B cell (primary cell): ENCODE measurements at regions not wholly inside any gene's neighbourhood (a gene's known extent, or its start where the extent isn't known, plus 50 kb on each side); places are given as distances from the start of the nearest gene placed in this dataset.
"Not testable (repeated sequence)": the region's sequence is repeated elsewhere in the genome, so short reads cannot be mapped to it uniquely, and the experiment has no call there.

ENCODE experiments used
- ATAC-seq: fragments of 200-7000 bp; cut with Tn5 transposase; one replicate; pipeline ENCODE4 v1.10.0; 2021; ENCODE audit warnings: low read depth, mild to moderate bottlenecking, moderate number of reproducible peaks, moderate library complexity
- CTCF ChIA-PET: fragments of 350-600 bp; sonication (Branson Sonifier 250); formaldehyde crosslinking; loops from one replicate; lab custom pipeline; 2021; ENCODE audit warnings: antibody characterized with exemption, inconsistent platforms; lab: Charles Lee
- POLR2A ChIA-PET: fragments of 350-600 bp; sonication (Branson Sonifier 250); formaldehyde crosslinking; loops from one replicate; lab custom pipeline; 2021; ENCODE audit warnings: antibody characterized with exemption; lab: Charles Lee
- DNase-seq: peaks from one replicate; pipeline ENCODE4 v3.0.0; 2013
- H2AFZ ChIP-seq: 2 replicates; pipeline ENCODE4 v1.6.1; 2012; ENCODE audit warnings: mild to moderate bottlenecking, low read depth, low read length; ENCODE audit not compliant: insufficient read depth, poor library complexity, severe bottlenecking
- H3K27ac ChIP-seq, 2 donors: 1 replicate in 1 of 2; 2 replicates in 1 of 2; pipeline ENCODE4 v1.5.1; 2012 to 2013; ENCODE audit warnings: low read length in 2 of 2, mild to moderate bottlenecking in 2 of 2, moderate library complexity in 1 of 2
- H3K27me3 ChIP-seq, 4 experiments: fragments of 200-600 bp in 1 of 4; sonication (generic) in 1 of 4; replicated peaks in 1 of 4; 1 replicate in 2 of 4; 2 replicates in 2 of 4; pipeline versions ENCODE4 v1.6.1 to v1.7.0; 2013 to 2016; ENCODE audit warnings: low read length in 3 of 4, mild to moderate bottlenecking in 2 of 4, mixed read lengths in 1 of 4, moderate library complexity in 1 of 4; ENCODE audit not compliant: insufficient read depth in 4 of 4, control insufficient read depth in 3 of 4; ENCODE audit errors: control extremely low read depth in 1 of 4
- H3K36me3 ChIP-seq, 2 experiments: replicated peaks in 1 of 2; 1 replicate in 1 of 2; 2 replicates in 1 of 2; pipeline versions ENCODE4 v1.6.1 to v1.7.1; 2013; ENCODE audit warnings: low read length in 1 of 2; ENCODE audit not compliant: insufficient read depth in 2 of 2, control insufficient read depth in 1 of 2; ENCODE audit errors: control extremely low read depth in 1 of 2, extremely low read depth in 1 of 2
- H3K4me1 ChIP-seq, 2 donors: fragments of 200-600 bp in 1 of 2; sonication (generic) in 1 of 2; 1 replicate in 1 of 2; 2 replicates in 1 of 2; pipeline versions ENCODE4 v1.5.1 to v1.6.1; 2013 to 2017; ENCODE audit warnings: low read length in 2 of 2; ENCODE audit not compliant: control insufficient read depth in 2 of 2, insufficient read depth in 2 of 2
- H3K4me2 ChIP-seq: replicated peaks from 2 replicates; pipeline ENCODE3; 2012; ENCODE audit warnings: mild to moderate bottlenecking, low read depth, low read length; ENCODE audit not compliant: poor library complexity, severe bottlenecking
- H3K4me3 ChIP-seq, 5 experiments: fragments of 200-600 bp in 1 of 5; sonication (generic) in 1 of 5; 1 replicate in 3 of 5; 2 replicates in 2 of 5; pipeline versions ENCODE4 v1.5.1 to v1.7.0; 2011 to 2016; ENCODE audit warnings: low read length in 4 of 5, mild to moderate bottlenecking in 4 of 5, low read depth in 2 of 5, control low read depth in 1 of 5, moderate library complexity in 1 of 5; ENCODE audit not compliant: insufficient read depth in 1 of 5; ENCODE audit errors: control extremely low read depth in 1 of 5, extremely low read depth in 1 of 5
- H3K79me2 ChIP-seq: fragments of 200-600 bp; sonication (generic); one replicate; pipeline ENCODE4 v1.6.0; 2016; ENCODE audit warnings: low read length; ENCODE audit not compliant: control insufficient read depth, insufficient read depth
- H3K9ac ChIP-seq: fragments of 200-600 bp; sonication (generic); 2 replicates; pipeline ENCODE4 v1.6.1; 2017; ENCODE audit warnings: mild to moderate bottlenecking, low read length, moderate library complexity
- H3K9me3 ChIP-seq, 3 donors: one replicate each; pipeline versions ENCODE4 v1.6.1 to v1.7.1; 2013; ENCODE audit warnings: low read length in 2 of 3; ENCODE audit not compliant: control insufficient read depth in 2 of 3, insufficient read depth in 1 of 3; ENCODE audit errors: control extremely low read depth in 1 of 3
- H4K20me1 ChIP-seq: 2 replicates; pipeline ENCODE4 v1.6.0; 2012; ENCODE audit warnings: mild to moderate bottlenecking, low read length; ENCODE audit not compliant: insufficient read depth, control insufficient read depth, poor library complexity, severe bottlenecking
- H3K27ac Mint-ChIP-seq: one replicate; pipeline ENCODE4 v1.8.0; 2021; ENCODE audit warnings: mixed read lengths
- H3K27me3 Mint-ChIP-seq: one replicate; pipeline ENCODE4 v1.8.0; 2021; ENCODE audit warnings: mixed read lengths
- H3K4me1 Mint-ChIP-seq: one replicate; pipeline ENCODE4 v1.8.0; 2021; ENCODE audit warnings: mixed read lengths
- H3K4me3 Mint-ChIP-seq: one replicate; pipeline ENCODE4 v1.8.0; 2021; ENCODE audit warnings: mixed read lengths
- H3K9me3 Mint-ChIP-seq: one replicate; pipeline ENCODE4 v1.8.0; 2022; ENCODE audit warnings: mixed read lengths; ENCODE audit not compliant: insufficient read depth
- CTCF ChIP-seq: fragments of 200-600 bp; IDR thresholded peaks from one replicate; pipeline ENCODE4 v1.8.0; 2022; ENCODE audit warnings: antibody characterized with exemption, mild to moderate bottlenecking
- EZH2 ChIP-seq: IDR thresholded peaks from 2 replicates; pipeline ENCODE4 v1.6.1; 2012; ENCODE audit warnings: borderline replicate concordance, low read depth, mild to moderate bottlenecking, moderate library complexity, low read length; ENCODE audit not compliant: insufficient read depth, poor library complexity, severe bottlenecking
- WGBS: methylation state at CpG from one replicate; pipeline ENCODE4 v1.1.5; 2013; ENCODE audit warnings: missing lambda C conversion rate; ENCODE audit not compliant: insufficient coverage; 5-methylcytosine and 5-hydroxymethylcytosine counted together
- intact Hi-C: fragments of 100-400 bp; cut with micrococcal nuclease; formaldehyde crosslinking; loops from one replicate; pipeline ENCODE4 v1.10.0; 2022

- DNase-seq, H3K9ac ChIP-seq, POLR2A ChIA-PET, H3K4me1 ChIP-seq, H3K4me3 ChIP-seq, H3K4me1 Mint-ChIP-seq, H3K27ac ChIP-seq, H3K9me3 Mint-ChIP-seq, H3K27ac Mint-ChIP-seq, H3K36me3 ChIP-seq, H3K4me3 Mint-ChIP-seq, H3K79me2 ChIP-seq, H4K20me1 ChIP-seq, CTCF ChIA-PET, intact Hi-C loops, H3K27me3 ChIP-seq, H3K27me3 Mint-ChIP-seq, ATAC-seq, H2AFZ ChIP-seq, H3K4me2 ChIP-seq, H3K9me3 ChIP-seq: not testable (repeated sequence)
- WGBS = 94% methylated on average over 26 of the region's 27 CpGs
These were observed 1103.1 kb downstream of the OTOL1 start for GRCh38 chr3:162599742-162600141.

- Histone ChIP-seq H3K27ac (no peak overlapping the region), H3K9me3 (peaks cover 0 to 8% (median 0%) of the 10 kb centered on the region in 3 donors), H4K20me1 (no peaks in the 10 kb centered on the region), H3K4me1 (no peaks in the 10 kb centered on the region), H3K27me3 (no peaks in the 10 kb centered on the region), H3K36me3 (no peaks in the 10 kb centered on the region), H2AFZ (no peak overlapping the region), H3K4me2 (no peak overlapping the region), H3K9ac (no peak overlapping the region), H3K4me3 (no peak overlapping the region), H3K79me2 (no peaks in the 10 kb centered on the region)
- WGBS = 63% methylated on average over 6 of the region's 6 CpGs
- TF ChIP-seq EZH2 = no peak
- no peak for TF ChIP-seq CTCF
- Mint-ChIP-seq H3K27me3 (no peaks in the 10 kb centered on the region), H3K9me3 (peaks cover 6% of the 10 kb centered on the region), H3K27ac (no peak overlapping the region), H3K4me3 (no peak overlapping the region), H3K4me1 (peaks cover 5% of the 10 kb centered on the region)
- ATAC-seq (no peak), DNase-seq (no peak)
- ChIA-PET POLR2A (no interaction called here), CTCF (no interaction called here)
- intact Hi-C loops = no loop called here
These were observed 1104.6 kb downstream of the OTOL1 start for GRCh38 chr3:162601101-162601670.
